ENCODE measurements at regions not wholly inside any gene's neighbourhood (a gene's known extent, or its start where the extent isn't known, plus 50 kb on each side); places are given as distances from the start of the nearest gene placed in this dataset.

- no peaks in the 10 kb centered on the region for H3K36me3 ChIP-seq (ENCODE audit: insufficient read depth)
- no peak overlapping the region for H3K27ac ChIP-seq
- no peak overlapping the region for H3K9ac ChIP-seq
- no peaks in the 10 kb centered on the region for H3K79me2 ChIP-seq (ENCODE audit: insufficient read depth, low read depth)
- H3K4me2 ChIP-seq, result no peak overlapping the region
- no peaks in the 10 kb centered on the region for H4K20me1 ChIP-seq (ENCODE audit: insufficient read depth)
- H3K27me3 ChIP-seq (ENCODE audit: insufficient read depth, low read depth), result no peaks in the 10 kb centered on the region
- H3K4me3 ChIP-seq (IDR thresholded peaks at IDR 0.05; ENCODE audit: insufficient read depth, low read depth, low read length), result no peak overlapping the region
- H2AFZ ChIP-seq (ENCODE audit: low read depth), result no peak overlapping the region
- H3K4me1 ChIP-seq (ENCODE audit: low read depth, poor library complexity, severe bottlenecking), result no peaks in the 10 kb centered on the region
- TF ChIP-seq CTCF (conservative IDR thresholded peaks at IDR 0.05; ENCODE audit: low read depth, low read length), result no peak
Observed at GRCh38 chr3:25056036-25056755, 371.9 kb upstream of the RARB start.

GRCh38 chr3:25056803-25057351 is 371.2 kb upstream of the RARB start:
- no peaks in the 10 kb centered on the region for H3K4me1 ChIP-seq (ENCODE audit: low read depth, poor library complexity, severe bottlenecking)
- no peak for TF ChIP-seq CTCF (conservative IDR thresholded peaks at IDR 0.05; ENCODE audit: low read depth, low read length)
- H3K36me3 ChIP-seq (ENCODE audit: insufficient read depth), result no peaks in the 10 kb centered on the region
- no peaks in the 10 kb centered on the region for H4K20me1 ChIP-seq (ENCODE audit: insufficient read depth)
- no peak overlapping the region for H2AFZ ChIP-seq (ENCODE audit: low read depth)
- H3K27ac ChIP-seq, result no peak overlapping the region
- no peaks in the 10 kb centered on the region for H3K79me2 ChIP-seq (ENCODE audit: insufficient read depth, low read depth)
- H3K9ac ChIP-seq, result no peak overlapping the region
- no peak overlapping the region for H3K4me3 ChIP-seq (IDR thresholded peaks at IDR 0.05; ENCODE audit: insufficient read depth, low read depth, low read length)
- no peaks in the 10 kb centered on the region for H3K27me3 ChIP-seq (ENCODE audit: insufficient read depth, low read depth)
- H3K4me2 ChIP-seq, result no peak overlapping the region

GRCh38 chr3:25057379-25057778 is 370.7 kb upstream of the RARB start:
- Histone ChIP-seq H3K9ac (no peak overlapping the region), H3K36me3 (ENCODE audit: insufficient read depth) (no peaks in the 10 kb centered on the region), H3K4me3 (IDR thresholded peaks at IDR 0.05; ENCODE audit: insufficient read depth, low read depth, low read length) (no peak overlapping the region), H3K4me2 (no peak overlapping the region), H2AFZ (ENCODE audit: low read depth) (no peak overlapping the region), H4K20me1 (ENCODE audit: insufficient read depth) (no peaks in the 10 kb centered on the region), H3K27ac (no peak overlapping the region), H3K4me1 (ENCODE audit: low read depth, poor library complexity, severe bottlenecking) (no peaks in the 10 kb centered on the region), H3K79me2 (ENCODE audit: insufficient read depth, low read depth) (no peaks in the 10 kb centered on the region), H3K27me3 (ENCODE audit: insufficient read depth, low read depth) (no peaks in the 10 kb centered on the region)
- TF ChIP-seq CTCF (conservative IDR thresholded peaks at IDR 0.05; ENCODE audit: low read depth, low read length), result no peak

- TF ChIP-seq CTCF (conservative IDR thresholded peaks at IDR 0.05; ENCODE audit: low read depth, low read length), result no peak
- Histone ChIP-seq H3K36me3 (ENCODE audit: insufficient read depth) (no peaks in the 10 kb centered on the region), H3K9ac (no peak overlapping the region), H3K4me1 (ENCODE audit: low read depth, poor library complexity, severe bottlenecking) (no peaks in the 10 kb centered on the region), H4K20me1 (ENCODE audit: insufficient read depth) (no peaks in the 10 kb centered on the region), H3K27me3 (ENCODE audit: insufficient read depth, low read depth) (no peaks in the 10 kb centered on the region), H2AFZ (ENCODE audit: low read depth) (no peak overlapping the region), H3K79me2 (ENCODE audit: insufficient read depth, low read depth) (no peaks in the 10 kb centered on the region), H3K4me3 (IDR thresholded peaks at IDR 0.05; ENCODE audit: insufficient read depth, low read depth, low read length) (no peak overlapping the region), H3K4me2 (no peak overlapping the region), H3K27ac (no peak overlapping the region)
Observed at GRCh38 chr3:25064681-25065080, 363.4 kb upstream of the RARB start.

Measured in KMS-11 (cell line).